ENCODE measurements at regions not wholly inside any gene's neighbourhood (a gene's known extent, or its start where the extent isn't known, plus 50 kb on each side); places are given as distances from the start of the nearest gene placed in this dataset.

GRCh38 chr2:128375454-128375853 is 56.8 kb upstream of the HS6ST1 start:
- TF ChIP-seq CTCF (conservative IDR thresholded peaks at IDR 0.05) (no peak), EZH2 (IDR thresholded peaks at IDR 0.05; ENCODE audit: low read depth) (no peak)
